DOHH2 (cell line): ENCODE measurements at regions not wholly inside any gene's neighbourhood (a gene's known extent, or its start where the extent isn't known, plus 50 kb on each side); places are given as distances from the start of the nearest gene placed in this dataset.

Experiments
- CTCF ChIP-seq: fragments of 200-600 bp; sonication (generic); IDR thresholded peaks from one replicate; pipeline ENCODE4 v1.5.1; 2014; ENCODE audit warnings: antibody characterized with exemption, mild to moderate bottlenecking, low read depth, low read length; ENCODE audit not compliant: poor library complexity, severe bottlenecking
- EZH2phosphoT487 ChIP-seq: fragments of 200-600 bp; sonication (generic); IDR thresholded peaks from 2 replicates; pipeline ENCODE4 v1.6.1; 2017; ENCODE audit warnings: borderline replicate concordance, mild to moderate bottlenecking, antibody characterized with exemption, low read length, moderate library complexity, mixed read lengths

GRCh38 chr1:80066060-80066459, 1059.5 kb upstream of the ADGRL4 start:
- TF ChIP-seq CTCF, result no peak
- no peak for TF ChIP-seq EZH2phosphoT487
